GM13977 (cell line): ENCODE measurements at regions not wholly inside any gene's neighbourhood (a gene's known extent, or its start where the extent isn't known, plus 50 kb on each side); places are given as distances from the start of the nearest gene placed in this dataset.
A peak's percentile ranks its signal among the peaks of the same experiment; 100 is the strongest.

ENCODE experiments used
- DNase-seq: peaks from one replicate; pipeline ENCODE4 v3.0.0; 2012; ENCODE audit warnings: low spot score
- in situ Hi-C: fragments of 300-500 bp; cut with MboI; formaldehyde crosslinking; loops from one replicate; pipeline ENCODE4 v1.12.0; 2022; ENCODE audit warnings: low sequenced_read_pairs, low pct_unique_long_range_greater_than_20kb, mixed read lengths, inconsistent platforms; ENCODE audit not compliant: unreplicated experiment
- TF ChIP-seq, protein P1 (sequence below): IDR thresholded peaks from 2 replicates; pipeline ENCODE4 v1.5.1; 2012; ENCODE audit warnings: mild to moderate bottlenecking, control low read depth; ENCODE audit not compliant: insufficient read depth; ENCODE audit errors: extremely low read depth, missing control alignments

DNA sequence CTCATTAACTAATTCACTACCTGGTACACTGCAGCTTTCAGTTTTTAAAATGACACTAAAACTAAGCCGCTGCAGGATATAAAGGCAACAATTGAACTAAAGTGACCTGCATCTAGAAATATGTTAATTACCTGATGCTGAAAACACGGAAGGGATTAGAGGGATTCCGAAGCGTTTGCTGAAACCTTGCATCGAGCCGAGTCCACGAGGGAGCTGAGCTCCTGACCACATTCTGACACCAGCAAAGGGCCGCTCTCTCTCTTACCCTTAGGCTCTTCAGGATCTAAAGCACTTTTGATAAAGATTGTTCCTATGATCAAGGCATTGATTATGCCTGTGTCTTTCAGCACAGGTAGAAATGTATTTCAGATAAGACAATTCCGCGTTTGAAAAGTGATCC is 59.5 kb upstream of the CDKN3 start:
- no peak for DNase-seq
- TF ChIP-seq, protein P1, sequence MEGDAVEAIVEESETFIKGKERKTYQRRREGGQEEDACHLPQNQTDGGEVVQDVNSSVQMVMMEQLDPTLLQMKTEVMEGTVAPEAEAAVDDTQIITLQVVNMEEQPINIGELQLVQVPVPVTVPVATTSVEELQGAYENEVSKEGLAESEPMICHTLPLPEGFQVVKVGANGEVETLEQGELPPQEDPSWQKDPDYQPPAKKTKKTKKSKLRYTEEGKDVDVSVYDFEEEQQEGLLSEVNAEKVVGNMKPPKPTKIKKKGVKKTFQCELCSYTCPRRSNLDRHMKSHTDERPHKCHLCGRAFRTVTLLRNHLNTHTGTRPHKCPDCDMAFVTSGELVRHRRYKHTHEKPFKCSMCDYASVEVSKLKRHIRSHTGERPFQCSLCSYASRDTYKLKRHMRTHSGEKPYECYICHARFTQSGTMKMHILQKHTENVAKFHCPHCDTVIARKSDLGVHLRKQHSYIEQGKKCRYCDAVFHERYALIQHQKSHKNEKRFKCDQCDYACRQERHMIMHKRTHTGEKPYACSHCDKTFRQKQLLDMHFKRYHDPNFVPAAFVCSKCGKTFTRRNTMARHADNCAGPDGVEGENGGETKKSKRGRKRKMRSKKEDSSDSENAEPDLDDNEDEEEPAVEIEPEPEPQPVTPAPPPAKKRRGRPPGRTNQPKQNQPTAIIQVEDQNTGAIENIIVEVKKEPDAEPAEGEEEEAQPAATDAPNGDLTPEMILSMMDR = no peak
- in situ Hi-C loops = loop anchor here (25.0 kb wide), 1 partner anchor 800 kb away; no protein-coding TSS in a partner anchor

DNA sequence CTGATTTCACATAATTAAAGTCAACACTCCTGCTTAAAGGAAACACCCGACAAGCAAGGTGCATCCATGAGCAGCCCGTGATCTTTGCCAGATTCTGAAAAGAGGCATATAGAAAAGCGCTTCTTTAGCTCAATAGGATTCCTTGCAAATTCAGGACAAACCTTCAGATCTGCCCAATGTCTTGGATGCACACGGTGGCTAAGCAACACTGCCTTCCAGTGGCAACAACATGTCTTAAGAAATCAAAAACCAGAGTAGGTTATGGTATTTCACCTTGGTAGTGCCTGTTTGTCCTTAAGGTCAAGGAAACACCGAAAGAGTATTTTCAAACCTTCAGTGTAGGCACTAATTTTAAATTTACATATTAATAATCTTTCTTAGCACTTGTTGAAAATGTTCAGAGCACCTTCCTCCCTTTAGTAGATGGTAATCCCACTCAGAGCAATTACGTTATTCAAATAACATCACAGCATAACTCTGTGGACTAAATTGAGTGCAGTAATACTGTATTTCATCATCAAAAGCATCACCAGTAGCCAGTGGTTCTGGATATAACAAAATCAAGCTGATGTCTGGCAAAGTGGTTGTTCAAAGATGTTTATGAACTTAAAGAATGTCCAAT is 58.0 kb upstream of the CDKN3 start:
- in situ Hi-C loops = loop anchor here (25.0 kb wide), 1 partner anchor 802 kb away; no protein-coding TSS in a partner anchor
- TF ChIP-seq, protein P1 = peak; percentile 60
- peak; percentile 24 for DNase-seq

DNA sequence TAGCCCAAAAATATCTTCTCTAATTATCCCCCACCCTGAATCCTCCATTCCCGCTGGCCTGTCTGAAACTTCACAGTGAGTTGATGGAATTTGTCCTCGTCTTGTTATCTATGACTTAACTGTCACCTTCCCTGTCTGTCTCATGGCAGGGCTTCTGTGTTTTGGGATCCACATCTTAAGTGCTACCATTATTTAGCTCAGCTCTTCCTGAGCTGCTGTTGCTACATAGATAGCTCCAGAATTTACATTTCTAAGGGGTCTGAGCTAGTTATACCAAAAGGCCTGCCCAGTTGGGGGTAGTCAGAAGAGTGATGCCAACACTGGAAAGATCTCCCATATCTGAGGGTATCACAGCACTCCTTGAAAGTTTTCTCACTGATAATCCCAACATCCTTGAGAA is 57.0 kb upstream of the CDKN3 start:
- DNase-seq = no peak
- in situ Hi-C loops = loop anchor here (25.0 kb wide), 1 partner anchor 802 kb away; no protein-coding TSS in a partner anchor
- TF ChIP-seq, protein P1 = no peak

DNA sequence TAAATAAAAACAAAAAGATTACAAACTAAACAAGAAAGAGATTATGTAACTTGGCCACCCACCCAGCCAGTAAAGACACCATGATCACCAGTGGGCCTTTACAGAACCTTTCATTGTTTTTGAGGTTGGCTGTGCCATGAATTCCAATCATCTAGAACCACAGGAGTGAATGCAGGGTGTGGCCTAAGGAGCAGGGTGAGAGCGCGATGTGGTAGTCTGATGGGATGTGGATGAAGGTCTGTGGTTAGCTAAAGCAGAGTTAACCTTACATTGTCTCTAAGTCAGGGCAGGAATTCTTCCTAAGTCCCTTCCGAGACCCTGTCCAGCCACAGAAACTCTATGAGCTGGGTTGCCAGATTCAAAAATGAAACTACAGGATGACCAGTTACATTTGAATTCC is 54.0 kb upstream of the CDKN3 start:
- in situ Hi-C loops = loop anchor here (25.0 kb wide), 1 partner anchor 806 kb away; no protein-coding TSS in a partner anchor

DNA sequence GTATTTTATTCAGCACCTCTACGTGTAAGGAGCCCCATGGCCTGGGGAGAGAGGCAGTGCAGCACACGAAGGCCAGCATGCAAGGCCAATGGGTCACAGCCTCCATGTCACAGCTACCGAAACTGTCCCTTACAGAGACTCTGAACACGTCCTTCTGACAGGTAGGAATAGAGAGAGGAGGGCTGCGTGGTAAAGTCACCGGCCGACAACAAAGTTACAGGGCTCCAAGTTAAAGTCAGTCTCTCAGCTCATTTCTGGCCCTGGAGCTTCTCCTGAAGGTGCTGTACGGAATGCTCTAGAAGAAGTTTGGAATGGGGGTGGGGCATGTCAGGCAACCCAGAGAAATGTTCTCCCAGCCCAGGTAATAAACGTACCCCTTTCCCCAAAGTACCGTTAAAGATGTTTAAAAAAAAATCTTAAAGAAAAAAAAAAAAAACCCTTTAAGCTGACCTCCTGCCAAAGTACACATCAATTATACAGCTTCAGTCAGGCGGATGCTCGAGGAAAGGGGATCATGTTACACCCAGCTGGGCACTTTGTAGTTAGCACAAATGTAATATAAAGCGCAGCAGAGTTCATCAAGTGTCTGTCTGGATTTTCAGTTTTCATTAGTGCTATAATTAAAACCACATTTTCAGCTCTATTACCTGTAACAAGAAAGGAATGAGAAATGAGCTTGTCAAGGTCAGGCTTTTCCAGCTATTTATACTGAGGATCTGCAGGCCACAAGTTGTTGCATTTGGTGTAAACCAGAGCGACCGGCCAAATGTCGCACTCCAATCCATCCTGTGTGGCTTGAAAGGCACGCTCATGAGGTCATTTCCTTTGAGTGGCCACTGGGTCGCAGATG is 53.3 kb upstream of the CDKN3 start:
- no peak for DNase-seq
- TF ChIP-seq, protein P1 = no peak
- in situ Hi-C loops = loop anchor here (25.0 kb wide), 1 partner anchor 806 kb away; no protein-coding TSS in a partner anchor

More for the DNA sequence above, 54.0 kb upstream of the CDKN3 start:
- no peak for DNase-seq
- TF ChIP-seq, protein P1 = no peak

DNA sequence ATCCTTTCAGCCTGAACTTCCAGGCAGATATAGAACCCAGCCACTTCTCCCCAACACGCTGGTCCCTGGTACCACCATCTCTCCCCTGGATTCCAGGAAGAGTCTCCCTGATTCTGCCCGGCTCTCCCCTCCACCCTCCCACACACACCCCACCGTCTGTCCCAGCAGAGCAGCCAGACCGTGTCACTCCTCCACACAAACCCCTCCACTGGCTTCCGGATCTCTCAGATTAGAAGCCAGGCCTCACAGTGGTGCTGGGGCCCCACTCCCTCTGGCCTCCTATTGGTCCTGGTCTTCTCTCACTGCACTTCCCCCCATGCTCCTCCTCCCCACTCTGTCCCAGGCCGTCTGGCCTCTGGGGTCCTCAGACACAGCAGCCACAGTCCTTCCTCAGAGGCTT is 52.4 kb upstream of the CDKN3 start:
- in situ Hi-C loops = loop anchor here (25.0 kb wide), 1 partner anchor 807 kb away; no protein-coding TSS in a partner anchor
- peak; percentile 13 for DNase-seq
- TF ChIP-seq, protein P1 = no peak
